Ectodermal cell (in vitro differentiated cells): ENCODE measurements at regions not wholly inside any gene's neighbourhood (a gene's known extent, or its start where the extent isn't known, plus 50 kb on each side); places are given as distances from the start of the nearest gene placed in this dataset.
"Not testable (repeated sequence)": the region's sequence is repeated elsewhere in the genome, so short reads cannot be mapped to it uniquely, and the experiment has no call there.

ENCODE experiments used
- H3K27ac ChIP-seq: 2 replicates; pipeline ENCODE4 v1.7.0; 2013; ENCODE audit warnings: mild to moderate bottlenecking, low read depth, low read length; ENCODE audit not compliant: insufficient read depth, poor library complexity, severe bottlenecking
- H3K27me3 ChIP-seq: 2 replicates; pipeline ENCODE4 v1.7.0; 2013; ENCODE audit warnings: mild to moderate bottlenecking, low read length; ENCODE audit not compliant: insufficient read depth, control insufficient read depth, poor library complexity, severe bottlenecking
- H3K36me3 ChIP-seq: one replicate; pipeline ENCODE4 v1.7.0; 2013; ENCODE audit warnings: low read length; ENCODE audit not compliant: control insufficient read depth, insufficient read depth
- H3K4me1 ChIP-seq: one replicate; pipeline ENCODE4 v1.7.0; 2013; ENCODE audit warnings: low read length; ENCODE audit not compliant: control insufficient read depth, insufficient read depth
- H3K4me3 ChIP-seq: 2 replicates; pipeline ENCODE4 v1.7.0; 2013; ENCODE audit warnings: low read depth, low read length, control low read depth; ENCODE audit not compliant: insufficient read depth
- H3K9me3 ChIP-seq: 2 replicates; pipeline ENCODE4 v1.7.0; 2013; ENCODE audit warnings: mild to moderate bottlenecking, low read length, moderate library complexity; ENCODE audit not compliant: control insufficient read depth
- WGBS, 2 experiments: methylation state at CpG; one replicate each; pipeline ENCODE4 v1.1.7; 2013; ENCODE audit warnings: missing lambda C conversion rate in 2 of 2; 5-methylcytosine and 5-hydroxymethylcytosine counted together

GRCh38 chr2:198640463-198640862, 817.3 kb downstream of the SATB2 start:
- no peaks in the 10 kb centered on the region for H3K36me3 ChIP-seq
- 83 to 86% methylated on average over 2 of the region's 2 CpGs for WGBS, 2 experiments
- H3K27ac ChIP-seq = no peak overlapping the region
- no peaks in the 10 kb centered on the region for H3K4me1 ChIP-seq
- H3K27me3 ChIP-seq = no peaks in the 10 kb centered on the region
- no peaks in the 10 kb centered on the region for H3K9me3 ChIP-seq
- no peak overlapping the region for H3K4me3 ChIP-seq

- H3K9me3 ChIP-seq = no peaks in the 10 kb centered on the region
- no peak overlapping the region for H3K4me3 ChIP-seq
- H3K36me3 ChIP-seq = no peaks in the 10 kb centered on the region
- no peaks in the 10 kb centered on the region for H3K27me3 ChIP-seq
- 92 to 96% methylated on average over 1 of the region's 1 CpG for WGBS, 2 experiments
- H3K4me1 ChIP-seq = no peaks in the 10 kb centered on the region
- H3K27ac ChIP-seq = no peak overlapping the region
These were observed 818.2 kb downstream of the SATB2 start for GRCh38 chr2:198639580-198639979.

GRCh38 chr2:198638577-198638976, 819.2 kb downstream of the SATB2 start:
- Histone ChIP-seq H3K4me1 (no peaks in the 10 kb centered on the region), H3K4me3 (no peak overlapping the region)
- 76 to 90% methylated on average over 1 to 3 of the region's 3 CpGs for WGBS, 2 experiments

DNA sequence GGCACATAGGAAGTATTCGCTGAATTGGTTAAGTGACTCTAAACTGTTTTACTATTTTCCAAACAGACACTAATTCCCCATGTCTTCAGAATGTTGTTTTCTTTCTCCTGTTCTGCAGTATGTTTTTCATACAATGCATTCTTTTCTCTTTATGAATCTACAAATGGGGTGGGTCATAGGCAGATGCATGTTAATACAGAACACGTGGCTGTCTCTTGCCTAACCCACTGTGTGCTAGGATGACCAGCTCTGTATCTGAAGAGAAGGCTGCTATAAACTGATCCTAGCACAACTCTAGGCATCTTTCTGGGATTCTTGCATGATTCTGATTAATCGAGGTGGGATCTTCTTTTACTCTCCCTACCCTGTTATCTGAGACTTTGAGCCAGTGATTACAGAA, 826.0 kb downstream of the PLCL1 start:
- 94 to 96% methylated on average over 3 of the region's 3 CpGs for WGBS, 2 experiments
- no peak overlapping the region for H3K27ac ChIP-seq
- no peaks in the 10 kb centered on the region for H3K36me3 ChIP-seq
- H3K9me3 ChIP-seq = no peaks in the 10 kb centered on the region
- H3K27me3 ChIP-seq = no peaks in the 10 kb centered on the region
- no peak overlapping the region for H3K4me3 ChIP-seq
- no peaks in the 10 kb centered on the region for H3K4me1 ChIP-seq

More at GRCh38 chr2:198638577-198638976, 819.2 kb downstream of the SATB2 start:
- Histone ChIP-seq H3K27ac (no peak overlapping the region), H3K9me3 (no peaks in the 10 kb centered on the region), H3K27me3 (no peaks in the 10 kb centered on the region), H3K36me3 (no peaks in the 10 kb centered on the region)

DNA sequence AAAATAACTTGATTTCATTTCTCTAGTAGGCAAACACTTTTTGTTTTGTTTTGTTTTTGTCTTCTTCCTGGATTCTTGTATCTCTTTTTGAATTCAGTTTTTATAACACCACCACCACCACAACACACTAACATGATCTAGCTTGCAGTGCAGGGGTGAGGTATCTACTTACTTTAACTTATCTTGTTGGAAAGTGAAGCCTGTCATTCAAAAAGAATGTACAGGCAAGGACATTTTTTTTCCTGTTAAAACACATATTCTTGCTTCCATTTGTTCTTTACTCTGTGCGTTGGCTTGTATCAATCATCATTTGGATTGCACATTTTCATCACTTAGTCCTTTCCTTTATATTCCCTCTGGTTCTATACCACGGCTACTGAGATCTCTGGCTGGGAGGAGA, 824.2 kb downstream of the PLCL1 start:
- H3K9me3 ChIP-seq = no peaks in the 10 kb centered on the region
- no peak overlapping the region for H3K4me3 ChIP-seq
- 94 to 97% methylated on average over 2 of the region's 2 CpGs for WGBS, 2 experiments
- no peaks in the 10 kb centered on the region for H3K36me3 ChIP-seq
- no peaks in the 10 kb centered on the region for H3K27me3 ChIP-seq
- H3K27ac ChIP-seq = no peak overlapping the region
- H3K4me1 ChIP-seq = no peaks in the 10 kb centered on the region

- Histone ChIP-seq H3K27me3 (no peaks in the 10 kb centered on the region), H3K36me3 (no peaks in the 10 kb centered on the region), H3K27ac (no peak overlapping the region), H3K4me3 (no peak overlapping the region), H3K9me3 (no peaks in the 10 kb centered on the region), H3K4me1 (no peaks in the 10 kb centered on the region)
- 90 to 96% methylated on average over 3 of the region's 3 CpGs for WGBS, 2 experiments
These were observed 818.8 kb downstream of the PLCL1 start for GRCh38 chr2:198622986-198623730.

DNA sequence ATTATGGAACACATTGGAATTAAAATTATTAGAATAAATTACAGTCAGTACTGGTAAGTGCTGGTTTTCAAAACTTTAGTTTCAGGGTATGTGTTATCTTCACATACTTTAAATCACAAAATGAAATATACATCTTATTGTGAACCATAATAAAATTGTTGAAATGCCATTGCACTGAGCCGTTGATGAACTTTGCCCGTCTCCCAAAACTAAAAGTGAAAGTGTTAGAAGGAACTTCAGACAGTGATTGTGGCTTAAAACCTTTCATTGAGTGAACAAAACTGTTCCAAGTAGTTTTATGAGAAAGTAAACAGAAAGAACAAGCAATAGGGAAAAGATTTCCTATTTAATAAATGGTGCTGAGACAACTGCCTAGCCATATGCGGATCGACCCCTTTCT, 811.6 kb downstream of the PLCL1 start:
- Histone ChIP-seq H3K9me3 (no peaks in the 10 kb centered on the region), H3K36me3 (no peaks in the 10 kb centered on the region), H3K4me1 (no peaks in the 10 kb centered on the region), H3K4me3 (no peak overlapping the region), H3K27me3 (no peaks in the 10 kb centered on the region), H3K27ac (no peak overlapping the region)
- WGBS, 2 experiments = 90 to 92% methylated on average over 2 of the region's 4 CpGs

DNA sequence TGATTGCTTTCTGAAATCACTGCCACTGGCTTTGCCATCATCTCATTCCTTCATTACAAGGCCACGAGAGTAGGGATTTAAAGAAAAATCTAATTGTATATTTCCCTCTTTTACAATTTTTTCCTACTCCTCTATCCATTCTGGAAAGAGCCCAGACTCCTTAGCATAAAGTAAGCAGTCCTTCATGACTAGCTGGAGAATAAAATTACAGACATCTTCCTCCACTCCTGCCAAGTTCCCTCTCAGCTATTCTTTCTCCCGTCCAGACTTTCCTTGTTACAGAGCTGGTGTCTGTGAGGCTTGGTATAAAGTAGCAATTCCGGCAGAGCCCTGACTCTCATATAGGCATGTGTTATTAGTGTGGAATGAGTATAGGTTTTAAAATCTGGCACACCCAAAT, 806.8 kb downstream of the PLCL1 start:
- H3K4me3 ChIP-seq = no peak overlapping the region
- 83 to 100% methylated on average over 1 to 2 of the region's 3 CpGs for WGBS, 2 experiments
- no peaks in the 10 kb centered on the region for H3K27me3 ChIP-seq
- H3K4me1 ChIP-seq = no peaks in the 10 kb centered on the region
- H3K36me3 ChIP-seq = no peaks in the 10 kb centered on the region
- no peak overlapping the region for H3K27ac ChIP-seq
- no peaks in the 10 kb centered on the region for H3K9me3 ChIP-seq

DNA sequence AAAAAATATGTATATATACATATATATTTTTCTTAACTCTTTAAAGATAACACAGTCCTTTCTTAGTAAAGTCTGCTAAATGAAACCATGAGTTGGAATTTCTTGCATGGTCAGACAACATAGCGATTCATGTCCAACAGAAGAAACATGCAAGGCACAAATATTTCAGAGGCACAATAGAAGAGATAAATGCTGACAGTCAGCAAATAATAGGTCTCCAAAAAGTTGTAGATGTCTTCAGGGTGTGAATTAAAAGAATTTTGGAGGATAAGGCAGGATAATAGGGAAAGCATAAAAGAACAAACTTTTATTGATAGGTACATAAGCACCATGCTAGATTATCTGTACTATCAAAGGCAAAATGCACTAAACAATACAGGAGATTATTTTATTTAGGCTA, 800.2 kb downstream of the PLCL1 start:
- no peaks in the 10 kb centered on the region for H3K36me3 ChIP-seq
- H3K4me3 ChIP-seq = no peak overlapping the region
- no peaks in the 10 kb centered on the region for H3K9me3 ChIP-seq
- no peak overlapping the region for H3K27ac ChIP-seq
- 97 to 100% methylated on average over 1 of the region's 1 CpG for WGBS, 2 experiments
- H3K4me1 ChIP-seq = no peaks in the 10 kb centered on the region
- H3K27me3 ChIP-seq = no peaks in the 10 kb centered on the region

GRCh38 chr2:198602986-198603385, 798.6 kb downstream of the PLCL1 start:
- H3K4me3 ChIP-seq, H3K27me3 ChIP-seq, H3K27ac ChIP-seq, H3K36me3 ChIP-seq, H3K9me3 ChIP-seq, H3K4me1 ChIP-seq: not testable (repeated sequence)
- 91 to 95% methylated on average over 13 to 14 of the region's 15 CpGs for WGBS, 2 experiments

GRCh38 chr2:198597648-198598047, 793.3 kb downstream of the PLCL1 start:
- Histone ChIP-seq H3K4me3 (no peak overlapping the region), H3K27ac (no peak overlapping the region), H3K27me3 (no peaks in the 10 kb centered on the region), H3K9me3 (no peaks in the 10 kb centered on the region), H3K36me3 (no peaks in the 10 kb centered on the region), H3K4me1 (no peaks in the 10 kb centered on the region)
- WGBS, 2 experiments = 79 to 90% methylated on average over 3 to 5 of the region's 5 CpGs
